ENCODE measurements at regions not wholly inside any gene's neighbourhood (a gene's known extent, or its start where the extent isn't known, plus 50 kb on each side); places are given as distances from the start of the nearest gene placed in this dataset.

DNA sequence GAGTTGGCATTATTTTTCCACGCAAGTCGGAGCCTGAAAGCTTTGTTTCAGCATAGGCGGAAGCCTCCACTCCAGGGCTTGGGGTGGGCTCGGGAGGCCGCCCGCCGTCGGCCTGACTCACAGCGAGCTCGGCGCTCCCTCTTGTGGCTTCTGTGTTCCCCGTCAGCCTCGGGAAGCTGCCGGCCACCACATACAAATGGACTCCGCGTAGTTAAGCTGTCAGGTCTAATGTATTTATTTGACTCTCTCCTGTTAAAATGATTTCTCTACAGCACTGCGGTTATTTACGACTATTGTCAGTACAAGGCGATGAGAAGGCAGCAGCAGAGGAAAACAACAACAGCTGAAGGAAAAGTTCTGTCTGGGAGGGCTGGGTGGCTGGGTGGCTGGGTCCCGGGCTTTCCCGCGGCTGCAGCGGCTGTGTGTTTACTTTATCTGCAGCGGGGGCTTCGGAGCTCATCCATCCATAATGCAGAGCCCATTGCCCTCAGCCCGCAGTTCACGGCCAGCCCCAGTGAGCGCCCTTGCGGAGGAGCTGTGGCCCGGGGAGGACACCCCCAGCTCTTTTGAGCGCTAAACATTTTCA lies 375.7 kb upstream of the CAMK1G start:
- DNase-seq = peak; percentile 12 to 22

- no peak for DNase-seq
These were observed 374.9 kb upstream of the CAMK1G start for GRCh38 chr1:209208648-209209047.

DNA sequence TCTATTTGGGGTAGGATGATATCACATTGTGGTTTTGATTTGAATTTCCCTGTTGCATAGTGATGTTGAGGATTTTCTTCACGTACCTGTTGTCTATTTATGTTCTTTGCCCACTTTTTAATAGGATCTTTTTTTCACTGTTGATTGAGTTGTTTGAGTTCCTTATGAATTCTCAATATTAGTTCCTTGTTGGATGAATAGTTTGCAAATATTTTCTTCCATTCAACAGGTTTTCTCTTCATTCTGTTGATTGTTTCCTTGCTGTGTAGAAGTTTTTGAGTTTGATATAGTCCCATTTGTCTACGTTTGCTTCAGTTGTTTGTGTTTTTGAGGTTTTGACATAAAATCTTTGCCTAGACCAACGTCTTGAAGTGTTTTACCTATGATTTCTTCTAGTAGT lies 369.5 kb upstream of the CAMK1G start:
- no peak for DNase-seq

DNA sequence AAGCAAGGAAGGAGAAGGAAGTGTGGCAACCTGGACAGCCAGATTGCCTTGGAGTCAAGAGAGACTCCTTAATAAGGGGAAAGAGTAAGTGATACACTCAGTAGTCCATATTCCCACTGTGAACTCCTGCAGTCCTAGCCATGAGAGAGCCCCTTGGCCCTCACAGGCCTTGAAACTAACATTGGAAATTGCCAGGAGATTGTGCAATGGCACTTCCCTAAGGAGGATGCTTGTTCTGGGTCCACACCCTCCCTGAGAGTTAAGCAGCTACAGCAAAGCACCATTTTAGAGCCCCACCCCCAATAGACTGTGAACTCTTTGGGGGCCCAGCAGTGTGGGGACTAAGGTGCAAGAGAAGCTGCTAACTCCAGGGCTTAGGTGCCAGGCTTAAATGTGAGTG lies 367.7 kb upstream of the CAMK1G start:
- no peak for DNase-seq

DNA sequence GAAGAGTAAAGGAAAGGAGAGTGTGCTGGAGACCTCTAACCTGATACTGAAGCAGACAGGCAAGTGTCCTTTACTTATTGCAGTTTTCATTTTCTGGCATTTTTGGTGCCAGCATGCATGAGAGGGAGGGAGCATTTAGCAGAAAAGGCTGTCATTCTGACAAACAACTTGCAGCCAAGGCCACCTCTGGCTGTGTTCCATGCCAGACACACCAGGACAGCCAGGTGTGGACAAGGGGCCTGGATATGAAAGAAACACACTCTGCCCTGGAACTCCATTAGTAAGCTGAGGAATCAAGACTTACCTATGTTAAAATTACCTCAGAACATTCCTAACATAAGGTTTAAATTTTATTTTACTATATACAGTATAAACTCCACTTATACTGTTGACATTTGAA lies 365.4 kb upstream of the CAMK1G start:
- no peak for DNase-seq

- DNase-seq = no peak
These were observed 364.5 kb upstream of the CAMK1G start for GRCh38 chr1:209218981-209219380.

DNA sequence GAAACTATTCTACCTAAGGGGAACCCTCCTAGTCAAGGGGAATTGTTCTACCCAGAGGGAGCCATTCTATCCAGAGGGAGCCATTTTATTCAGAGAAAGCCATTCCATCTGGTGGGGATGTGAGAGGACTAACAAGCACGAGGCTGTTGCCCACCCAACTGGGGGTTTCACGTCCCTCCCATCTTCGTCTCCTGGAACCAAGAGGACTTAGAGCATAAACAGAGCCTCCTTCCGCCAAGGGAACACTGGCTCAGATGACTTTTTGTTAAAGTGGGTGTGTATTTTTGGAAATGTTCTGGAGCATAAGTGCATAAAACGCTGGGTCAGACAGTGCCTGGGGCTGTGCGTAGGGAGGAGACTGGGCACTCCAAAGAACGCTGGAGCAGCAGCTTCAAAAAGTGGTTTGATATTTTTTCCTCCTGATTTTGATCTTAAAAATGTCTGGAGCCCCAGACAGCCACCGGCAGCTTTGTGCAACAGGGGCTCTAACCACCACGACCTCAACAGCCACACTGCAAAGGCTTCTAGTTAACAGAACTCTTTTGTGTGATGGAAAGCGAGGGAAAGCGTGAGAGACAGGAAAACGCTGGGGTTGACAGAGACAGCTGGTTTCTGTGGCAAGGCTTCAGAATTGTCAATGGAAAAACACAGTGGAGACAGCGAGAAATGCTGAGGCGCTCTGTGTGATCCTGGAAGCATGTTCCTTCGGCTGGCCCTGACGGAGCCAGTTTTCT lies 363.6 kb upstream of the CAMK1G start:
- DNase-seq = no peak

DNA sequence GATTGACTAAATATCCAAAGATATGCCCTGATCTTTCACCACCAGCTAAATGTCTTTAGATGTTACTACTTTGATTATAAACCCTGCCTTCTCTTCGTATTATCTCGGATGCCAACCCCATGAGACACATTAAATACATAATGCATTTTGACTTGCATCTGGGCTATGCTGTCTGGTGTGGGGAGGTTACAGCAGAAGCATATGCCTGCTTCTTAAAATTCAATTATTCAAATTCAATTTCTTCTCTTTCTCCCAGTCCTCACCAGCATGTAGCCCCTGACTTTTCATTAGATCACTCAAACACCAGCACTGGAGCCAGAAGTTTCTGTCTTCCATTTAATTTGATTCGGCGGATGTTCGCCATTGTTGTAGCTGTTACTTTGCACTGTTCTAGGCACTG lies 360.7 kb upstream of the CAMK1G start:
- no peak for DNase-seq

DNA sequence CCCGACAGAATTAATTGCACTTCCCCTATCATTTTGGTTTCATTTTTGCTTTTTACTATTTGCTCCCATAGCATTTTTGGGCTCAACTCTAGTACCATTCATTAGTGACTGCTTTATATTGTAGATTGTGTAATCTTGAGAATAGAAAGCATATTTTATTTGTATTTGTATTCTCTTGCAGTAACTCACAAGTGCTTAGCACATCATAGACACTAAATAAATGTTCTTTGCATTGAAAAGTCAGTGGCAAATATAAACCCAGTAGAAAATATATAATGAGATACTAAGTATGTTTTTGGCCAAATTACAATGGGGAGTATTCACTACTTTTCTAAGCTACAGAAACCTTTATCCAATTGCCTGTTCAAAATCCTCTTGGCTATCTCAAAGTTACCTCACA lies 359.7 kb upstream of the CAMK1G start:
- DNase-seq = no peak

- DNase-seq = no peak
These were observed 358.6 kb upstream of the CAMK1G start for GRCh38 chr1:209224886-209225285.

- no peak for DNase-seq
These were observed 356.3 kb upstream of the CAMK1G start for GRCh38 chr1:209227171-209227570.

- DNase-seq = no peak
These were observed 355.6 kb upstream of the CAMK1G start for GRCh38 chr1:209227941-209228340.

DNA sequence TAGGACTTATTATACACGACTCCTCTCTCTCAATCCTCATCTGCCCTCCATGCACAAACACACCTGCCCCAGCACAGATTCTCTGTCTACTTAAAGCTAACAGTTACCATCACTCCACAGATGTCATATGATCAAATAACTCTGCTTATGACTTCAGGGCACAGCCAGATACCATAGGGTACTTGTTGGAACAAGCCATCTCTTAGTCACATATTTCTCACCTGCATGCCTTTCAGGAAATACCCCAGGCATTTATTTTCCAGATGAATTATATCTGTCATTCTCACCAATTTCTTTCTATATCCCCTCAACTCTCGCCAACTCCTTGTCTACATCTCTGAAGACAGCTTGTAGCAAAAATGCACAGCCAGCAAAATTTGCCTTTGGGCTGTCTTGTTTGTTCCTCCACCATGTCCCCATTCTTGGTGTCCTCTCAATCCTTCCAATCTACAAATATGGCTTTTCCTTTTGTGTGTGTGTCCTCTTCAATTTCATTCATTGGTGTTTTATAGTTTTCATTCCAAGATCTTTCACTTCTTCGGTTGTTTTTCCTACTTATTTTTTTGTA lies 353.9 kb upstream of the CAMK1G start:
- no peak for DNase-seq

GRCh38 chr1:209230314-209230713 lies 353.2 kb upstream of the CAMK1G start:
- no peak for DNase-seq

- no peak for DNase-seq
These were observed 351.9 kb upstream of the CAMK1G start for GRCh38 chr1:209231476-209232156.

DNA sequence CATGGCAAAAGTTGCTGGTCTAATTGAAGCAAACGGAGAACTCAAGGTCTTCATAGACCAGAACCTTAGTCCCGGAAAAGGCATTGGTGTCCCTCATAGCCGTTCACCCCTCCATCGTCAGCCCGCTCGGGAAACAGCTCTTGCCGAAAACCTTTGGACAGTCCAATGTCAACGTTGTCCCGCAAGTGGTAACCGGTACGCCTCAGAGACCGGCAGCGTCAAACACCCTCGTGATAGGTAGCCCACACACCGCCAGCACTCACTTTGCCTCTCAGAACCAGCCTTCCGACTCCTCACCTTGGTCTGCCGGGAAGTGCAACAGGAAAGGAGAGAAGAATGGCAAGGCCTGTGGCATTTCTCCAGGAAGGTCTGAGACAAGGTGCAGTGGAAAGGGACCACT lies 351.3 kb upstream of the CAMK1G start:
- DNase-seq = no peak

DNA sequence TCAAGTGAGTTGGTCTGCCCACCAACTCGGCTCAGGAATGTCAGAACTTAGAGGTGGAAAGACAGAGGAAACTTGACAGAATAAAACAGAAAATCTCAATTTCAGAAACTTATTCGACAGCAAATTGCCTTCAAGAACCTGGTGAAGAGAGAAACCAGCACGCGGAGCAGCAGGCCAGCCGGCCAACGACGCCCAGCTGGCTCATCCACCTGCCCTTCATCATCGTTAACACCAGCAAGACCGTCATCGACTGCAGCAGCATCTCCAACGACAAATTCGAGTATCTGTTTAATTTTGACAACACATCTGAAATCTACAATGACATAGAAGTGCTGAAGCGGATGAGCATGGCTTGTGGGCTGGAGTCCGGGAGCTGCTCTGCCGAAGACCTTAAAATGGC lies 350.8 kb upstream of the CAMK1G start:
- DNase-seq = no peak

- no peak for DNase-seq
These were observed 348.3 kb upstream of the CAMK1G start for GRCh38 chr1:209235166-209235565.

DNA sequence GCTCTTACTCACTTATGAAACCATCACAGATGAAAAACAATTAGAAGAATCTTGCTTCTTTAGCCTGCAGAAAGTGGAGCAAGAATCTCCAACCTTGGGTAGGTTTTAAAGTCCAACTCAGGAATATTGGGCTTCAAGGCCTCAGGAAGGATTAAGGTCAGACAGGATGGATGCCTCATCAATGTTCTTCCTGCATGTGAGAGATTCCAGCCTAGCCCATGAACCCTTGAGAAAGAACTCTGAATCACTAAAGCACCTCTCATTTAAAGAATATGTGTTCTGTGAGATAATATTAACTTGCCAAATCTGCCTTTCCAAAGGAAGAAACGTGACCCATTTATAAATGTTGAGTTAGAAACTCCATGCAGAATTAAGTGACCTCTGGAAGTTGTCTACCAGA lies 345.2 kb upstream of the CAMK1G start:
- DNase-seq = no peak

GRCh38 chr1:209240351-209240750 lies 343.2 kb upstream of the CAMK1G start:
- no peak for DNase-seq

DNA sequence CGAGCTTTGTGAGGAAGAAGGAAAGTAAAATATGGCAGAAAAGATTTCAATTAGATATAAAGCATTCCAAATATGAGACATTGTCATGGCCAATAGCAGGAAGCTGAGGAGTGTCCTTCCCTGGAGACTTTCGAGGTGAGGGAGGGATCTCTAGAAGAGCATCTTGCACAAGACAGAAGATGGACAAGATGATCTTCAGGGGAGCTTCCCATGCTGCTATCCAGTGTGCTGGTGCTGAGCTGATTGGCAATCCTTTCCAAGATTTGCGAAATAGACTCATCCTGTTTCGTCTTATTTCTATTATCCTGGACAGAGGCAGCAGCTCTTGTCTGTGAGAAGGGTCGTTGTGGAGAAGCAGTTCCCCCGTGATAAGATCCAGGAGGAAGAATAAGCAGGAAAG lies 342.0 kb upstream of the CAMK1G start:
- DNase-seq = no peak

GRCh38 chr1:209248649-209249279 lies 334.8 kb upstream of the CAMK1G start:
- DNase-seq = peak; percentile 38 to 49

DNA sequence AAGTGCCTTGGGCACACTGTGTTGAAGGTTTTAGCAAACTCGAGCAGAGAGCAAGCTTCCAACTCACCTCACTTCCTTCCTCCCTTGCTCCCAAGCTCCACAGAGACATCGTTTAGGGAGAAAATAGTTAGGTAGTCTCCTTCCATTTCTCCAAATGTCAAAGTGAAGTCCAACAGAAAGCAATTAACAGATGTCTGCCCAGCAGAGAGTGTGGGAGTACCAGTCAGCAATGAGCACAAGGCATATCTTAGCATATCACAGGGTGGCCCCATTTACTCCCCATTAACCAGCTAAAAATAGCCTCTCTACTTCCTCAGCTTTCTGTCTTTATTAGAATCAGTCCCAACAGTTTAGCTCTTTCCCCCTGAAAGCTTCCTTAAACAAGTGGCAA lies 334.2 kb upstream of the CAMK1G start:
- no peak for DNase-seq

Measured in activated CD4-positive, alpha-beta T cell treated with anti-CD3 and anti-CD28 coated beads, Interleukin-2, amount 50 U/mL, for 48 hours (primary cell).